ENCODE measurements at regions not wholly inside any gene's neighbourhood (a gene's known extent, or its start where the extent isn't known, plus 50 kb on each side); places are given as distances from the start of the nearest gene placed in this dataset.
A peak's percentile ranks its signal among the peaks of the same experiment; 100 is the strongest.

DNA sequence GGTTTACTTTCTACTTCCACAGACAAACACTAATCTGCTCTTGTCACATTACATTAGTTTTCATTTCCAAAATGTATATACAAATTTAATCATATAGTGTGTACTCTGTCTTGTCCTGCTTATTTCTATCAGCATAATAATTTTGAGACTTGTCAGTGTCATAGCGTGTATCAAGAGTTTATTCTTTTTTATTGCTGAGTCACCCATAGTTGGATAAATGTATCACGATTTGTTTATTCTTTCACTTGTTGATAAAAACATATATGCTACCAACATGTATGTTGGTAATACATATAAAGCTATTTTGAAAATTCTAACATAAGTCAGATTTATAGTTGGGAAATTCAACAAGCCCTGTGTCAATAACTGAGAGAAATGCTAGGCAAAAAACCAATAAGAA is 261.2 kb downstream of the TRAM1L1 start:
- Mint-ChIP-seq H3K27ac (no peak overlapping the region), H3K9me3 (no peaks in the 10 kb centered on the region), H3K4me1 (peaks cover 6% of the 10 kb centered on the region), H3K4me3 (no peak overlapping the region), H3K27me3 (ENCODE audit: insufficient read depth) (no peaks in the 10 kb centered on the region), H3K36me3 (ENCODE audit: low read depth) (no peaks in the 10 kb centered on the region)
- Histone ChIP-seq H3K36me3 (ENCODE audit: control insufficient read depth, insufficient read depth, low read length) (no peaks in the 10 kb centered on the region), H3K9ac (ENCODE audit: extremely low read depth, low read length, poor library complexity, severe bottlenecking) (no peak overlapping the region), H3K4me3 (ENCODE audit: low read length) (no peak overlapping the region), H3K9me3 (ENCODE audit: control insufficient read depth, low read length) (no peaks in the 10 kb centered on the region), H3K4me1 (ENCODE audit: control insufficient read depth, insufficient read depth, low read length) (no peaks in the 10 kb centered on the region), H3K27me3 (ENCODE audit: control insufficient read depth, insufficient read depth, low read length, poor library complexity, severe bottlenecking) (no peaks in the 10 kb centered on the region), H3K27ac (ENCODE audit: low read depth, low read length) (no peak overlapping the region)
- WGBS, 2 experiments (ENCODE audit: insufficient coverage in 1 of 2, insufficient read length in 1 of 2), result 100% methylated on average over 2 of the region's 2 CpGs; no CpG with 5 or more reads in 1 of the 2 experiments
- TF ChIP-seq, protein P1, sequence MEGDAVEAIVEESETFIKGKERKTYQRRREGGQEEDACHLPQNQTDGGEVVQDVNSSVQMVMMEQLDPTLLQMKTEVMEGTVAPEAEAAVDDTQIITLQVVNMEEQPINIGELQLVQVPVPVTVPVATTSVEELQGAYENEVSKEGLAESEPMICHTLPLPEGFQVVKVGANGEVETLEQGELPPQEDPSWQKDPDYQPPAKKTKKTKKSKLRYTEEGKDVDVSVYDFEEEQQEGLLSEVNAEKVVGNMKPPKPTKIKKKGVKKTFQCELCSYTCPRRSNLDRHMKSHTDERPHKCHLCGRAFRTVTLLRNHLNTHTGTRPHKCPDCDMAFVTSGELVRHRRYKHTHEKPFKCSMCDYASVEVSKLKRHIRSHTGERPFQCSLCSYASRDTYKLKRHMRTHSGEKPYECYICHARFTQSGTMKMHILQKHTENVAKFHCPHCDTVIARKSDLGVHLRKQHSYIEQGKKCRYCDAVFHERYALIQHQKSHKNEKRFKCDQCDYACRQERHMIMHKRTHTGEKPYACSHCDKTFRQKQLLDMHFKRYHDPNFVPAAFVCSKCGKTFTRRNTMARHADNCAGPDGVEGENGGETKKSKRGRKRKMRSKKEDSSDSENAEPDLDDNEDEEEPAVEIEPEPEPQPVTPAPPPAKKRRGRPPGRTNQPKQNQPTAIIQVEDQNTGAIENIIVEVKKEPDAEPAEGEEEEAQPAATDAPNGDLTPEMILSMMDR (conservative IDR thresholded peaks at IDR 0.05), result no peak
- DNase-seq, result no peak

DNA sequence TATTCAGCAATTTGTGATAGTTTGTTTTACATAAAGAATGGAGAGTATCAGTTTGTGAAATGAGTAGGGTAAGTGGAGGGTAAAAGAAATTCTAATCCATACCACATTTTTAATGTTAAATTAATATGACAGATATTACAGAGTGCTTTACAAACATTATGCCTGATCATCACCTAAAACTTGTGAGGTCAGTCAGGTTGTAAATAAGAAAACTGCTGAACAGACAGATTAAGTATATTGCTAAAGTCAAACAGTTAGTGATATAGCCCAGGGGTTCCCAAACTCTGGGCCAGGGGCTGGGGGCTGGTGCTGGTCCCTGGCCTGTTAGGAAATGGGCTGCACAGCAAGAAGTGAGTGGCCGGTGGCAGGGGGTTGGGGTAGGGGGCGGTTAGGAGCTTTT is 273.6 kb downstream of the TRAM1L1 start:
- Histone ChIP-seq H3K9ac (ENCODE audit: extremely low read depth, low read length, poor library complexity, severe bottlenecking) (no peak overlapping the region), H3K4me3 (ENCODE audit: low read length) (no peak overlapping the region), H3K27ac (ENCODE audit: low read depth, low read length) (no peak overlapping the region), H3K4me1 (ENCODE audit: control insufficient read depth, insufficient read depth, low read length) (no peaks in the 10 kb centered on the region), H3K27me3 (ENCODE audit: control insufficient read depth, insufficient read depth, low read length, poor library complexity, severe bottlenecking) (no peaks in the 10 kb centered on the region), H3K9me3 (ENCODE audit: control insufficient read depth, low read length) (no peaks in the 10 kb centered on the region), H3K36me3 (ENCODE audit: control insufficient read depth, insufficient read depth, low read length) (no peaks in the 10 kb centered on the region)
- Mint-ChIP-seq H3K36me3 (ENCODE audit: low read depth) (no peaks in the 10 kb centered on the region), H3K4me3 (no peak overlapping the region), H3K27ac (no peak overlapping the region), H3K4me1 (peaks cover 5% of the 10 kb centered on the region), H3K27me3 (ENCODE audit: insufficient read depth) (no peaks in the 10 kb centered on the region), H3K9me3 (peaks cover 2% of the 10 kb centered on the region)
- no peak for DNase-seq
- TF ChIP-seq, protein P1 (conservative IDR thresholded peaks at IDR 0.05), result no peak
- 88 to 90% methylated on average over 2 of the region's 2 CpGs for WGBS, 2 experiments (ENCODE audit: insufficient coverage in 1 of 2, insufficient read length in 1 of 2)

DNA sequence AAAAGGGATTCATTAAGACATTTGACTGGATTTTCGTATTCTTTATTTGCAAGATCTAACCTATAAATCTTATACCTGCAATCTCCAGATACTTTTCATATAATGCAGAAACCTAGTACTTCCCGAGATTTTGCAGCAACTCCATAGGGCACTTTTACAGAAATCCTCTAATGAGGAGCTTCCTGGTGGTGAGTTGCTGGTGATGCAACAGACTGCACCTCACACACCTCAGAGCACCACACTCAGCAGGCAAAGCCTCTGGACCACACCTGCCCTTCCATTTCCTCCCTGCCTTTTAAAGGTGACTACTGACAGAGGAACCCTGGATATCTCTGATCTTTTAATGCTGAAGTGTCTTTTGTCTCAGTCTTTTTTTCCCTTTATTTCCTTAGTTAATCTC is 289.4 kb downstream of the TRAM1L1 start:
- no peak overlapping the region for H3K9ac ChIP-seq (ENCODE audit: extremely low read depth, low read length, poor library complexity, severe bottlenecking)
- Mint-ChIP-seq H3K36me3 (ENCODE audit: low read depth) (no peaks in the 10 kb centered on the region), H3K9me3 (no peaks in the 10 kb centered on the region), H3K27ac (no peak overlapping the region), H3K4me3 (no peak overlapping the region), H3K27me3 (ENCODE audit: insufficient read depth) (no peaks in the 10 kb centered on the region), H3K4me1 (peaks cover 5% of the 10 kb centered on the region)
- H3K27me3 ChIP-seq (ENCODE audit: control insufficient read depth, insufficient read depth, low read length, poor library complexity, severe bottlenecking), result no peaks in the 10 kb centered on the region
- H3K27ac ChIP-seq (ENCODE audit: low read depth, low read length), result no peak overlapping the region
- H3K4me1 ChIP-seq (ENCODE audit: control insufficient read depth, insufficient read depth, low read length), result peaks cover 5% of the 10 kb centered on the region
- H3K4me3 ChIP-seq (ENCODE audit: low read length), result no peak overlapping the region
- TF ChIP-seq, protein P1 (conservative IDR thresholded peaks at IDR 0.05), result peak; percentile 58
- H3K9me3 ChIP-seq (ENCODE audit: control insufficient read depth, low read length), result no peaks in the 10 kb centered on the region
- peak; percentile 57 for DNase-seq
- 96 to 100% methylated on average over 1 to 2 of the region's 2 CpGs for WGBS, 2 experiments (ENCODE audit: insufficient coverage in 1 of 2, insufficient read length in 1 of 2)
- H3K36me3 ChIP-seq (ENCODE audit: control insufficient read depth, insufficient read depth, low read length), result no peaks in the 10 kb centered on the region

All from endodermal cell (in vitro differentiated cells).